HT1080 (cell line): ENCODE measurements at regions not wholly inside any gene's neighbourhood (a gene's known extent, or its start where the extent isn't known, plus 50 kb on each side); places are given as distances from the start of the nearest gene placed in this dataset.
A peak's percentile ranks its signal among the peaks of the same experiment; 100 is the strongest.

Experiments used
- DNase-seq: peaks from one replicate; pipeline ENCODE4 v3.0.0-alpha.2; 2015; ENCODE audit warnings: low read depth

DNA sequence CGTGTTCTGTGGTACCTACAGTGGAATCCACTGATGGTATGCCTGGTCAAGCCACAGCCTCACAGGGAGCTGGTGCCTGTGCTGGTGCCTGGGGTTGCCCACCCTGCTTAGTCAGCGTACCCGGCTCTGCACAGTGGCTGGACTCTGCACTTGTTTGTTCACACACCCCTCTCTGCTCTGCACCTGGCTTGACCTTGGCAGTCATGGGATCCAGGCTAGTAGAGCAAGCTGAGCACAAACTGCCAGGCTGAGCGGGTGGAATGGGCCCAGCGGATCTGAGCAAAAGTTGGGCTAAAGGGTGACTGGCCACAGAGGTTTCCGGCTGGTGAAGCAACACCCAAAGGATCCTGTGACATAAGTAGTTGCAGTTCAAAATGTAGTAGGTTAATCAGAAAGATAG lies 163.5 kb downstream of the CDH19 start:
- DNase-seq, result no peak

DNA sequence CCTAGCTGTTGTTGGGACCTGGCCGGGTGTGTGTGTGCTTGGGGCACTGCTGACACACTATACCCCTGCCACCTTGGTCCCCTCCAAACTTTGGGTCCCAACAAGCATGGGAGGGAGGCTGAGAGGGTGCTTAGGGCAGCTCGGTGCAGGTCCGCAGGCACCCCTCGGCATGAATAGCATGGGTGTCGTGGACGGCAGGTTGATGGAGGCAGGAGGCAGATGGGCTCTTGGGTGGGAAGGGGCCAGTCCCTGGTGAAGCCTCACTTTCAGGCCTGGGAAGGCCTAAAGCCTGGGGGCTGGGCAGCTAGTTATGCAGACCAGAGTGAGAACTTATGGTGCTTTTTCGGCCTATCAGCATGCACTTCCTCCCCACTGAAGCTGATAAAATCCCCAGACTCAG lies 164.2 kb downstream of the CDH19 start:
- no peak for DNase-seq

DNA sequence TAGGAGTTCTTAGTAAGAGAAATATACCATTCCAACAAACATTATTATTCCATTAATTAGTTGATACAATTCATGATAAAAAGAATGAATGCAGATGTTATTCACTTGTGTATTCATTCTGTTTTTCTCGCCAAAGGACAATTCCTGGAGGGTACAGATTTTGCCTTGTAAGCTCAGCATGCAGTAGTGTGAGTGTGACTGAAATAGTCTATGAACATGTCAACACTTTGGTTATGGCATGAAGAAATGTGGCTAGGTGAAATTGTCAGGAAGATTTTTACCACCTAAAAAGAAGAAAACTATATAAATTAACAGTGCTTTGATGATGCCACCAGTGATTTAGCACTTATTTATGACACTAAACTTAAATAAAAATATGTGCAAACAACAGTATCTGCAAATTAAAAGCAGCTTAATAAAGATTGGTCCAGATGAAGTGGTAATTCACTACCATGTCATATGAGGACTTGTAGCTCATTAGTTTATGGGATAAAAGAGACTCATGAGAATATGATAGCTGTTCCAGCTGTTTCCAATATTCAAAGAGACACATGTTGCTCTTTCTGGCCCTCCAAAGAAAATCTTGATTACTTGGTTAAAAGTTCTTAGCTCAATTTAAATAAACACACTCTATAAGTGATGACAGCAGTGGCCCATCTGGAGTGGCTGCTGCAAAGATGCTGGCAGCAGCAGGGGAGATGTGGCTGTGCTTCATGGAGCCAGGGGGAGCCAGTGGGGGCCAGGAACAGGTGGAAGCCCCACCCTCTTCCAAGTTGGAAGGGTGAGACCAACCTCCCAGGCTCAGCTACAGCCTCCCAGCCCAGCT lies 165.0 kb downstream of the CDH19 start:
- DNase-seq, result no peak

DNA sequence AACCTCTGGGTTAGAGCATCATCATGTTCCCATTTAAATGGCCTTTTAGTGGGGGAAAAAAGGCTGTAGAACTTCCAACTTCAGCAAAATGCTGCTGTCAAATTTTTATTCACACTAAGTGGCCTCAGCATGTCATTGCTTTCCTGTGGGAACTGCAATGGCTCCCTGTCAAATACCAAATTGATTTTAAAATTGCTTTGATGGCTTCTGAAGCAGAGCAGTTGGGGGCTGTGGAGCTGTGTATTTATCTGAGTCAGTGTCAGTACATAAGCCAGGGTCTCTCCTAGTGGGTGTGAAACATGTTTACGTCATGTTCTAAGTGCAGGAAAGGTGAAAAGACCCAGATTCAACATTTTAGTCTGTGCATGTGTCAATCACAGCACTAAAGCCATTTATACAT lies 171.3 kb downstream of the CDH19 start:
- no peak for DNase-seq

DNA sequence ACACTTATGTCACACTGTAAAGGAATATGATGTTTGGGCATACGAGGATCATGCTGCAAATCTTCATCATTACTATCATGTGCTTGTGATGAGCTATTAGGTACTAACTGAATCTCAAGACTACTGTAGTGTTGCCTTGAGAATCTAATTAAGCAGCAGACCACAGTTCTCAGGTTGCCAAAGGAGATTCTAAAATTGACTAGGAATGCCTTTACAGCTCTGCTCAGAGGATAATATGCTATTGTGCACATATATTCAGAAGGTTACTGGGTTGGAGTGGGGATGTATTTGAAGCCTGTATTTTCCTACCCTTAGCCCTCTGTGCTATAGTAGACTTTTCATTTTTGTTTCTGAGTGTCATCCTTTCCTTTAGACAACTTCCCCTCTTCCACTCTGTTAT lies 175.1 kb downstream of the CDH19 start:
- no peak for DNase-seq

DNA sequence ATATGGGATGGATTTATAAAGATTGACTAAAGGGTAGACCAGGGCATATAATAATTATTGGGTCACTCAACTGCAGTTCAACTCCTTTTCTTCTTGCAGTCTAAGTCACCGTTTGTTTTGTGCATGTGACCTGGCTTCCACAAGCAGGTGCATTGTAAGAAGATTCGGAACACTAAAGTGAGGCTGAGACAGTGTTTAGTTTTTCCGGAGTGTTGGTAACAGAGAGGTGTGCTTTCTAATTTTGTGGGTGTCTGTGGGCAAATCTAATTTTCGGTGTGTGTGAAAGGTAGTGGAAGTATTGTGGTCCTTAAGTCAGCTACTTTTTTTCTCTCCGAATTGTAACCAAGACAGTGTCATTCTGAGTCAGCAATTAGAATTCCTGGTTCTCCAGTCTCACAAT lies 184.5 kb downstream of the CDH19 start:
- DNase-seq, result peak; percentile 9

DNA sequence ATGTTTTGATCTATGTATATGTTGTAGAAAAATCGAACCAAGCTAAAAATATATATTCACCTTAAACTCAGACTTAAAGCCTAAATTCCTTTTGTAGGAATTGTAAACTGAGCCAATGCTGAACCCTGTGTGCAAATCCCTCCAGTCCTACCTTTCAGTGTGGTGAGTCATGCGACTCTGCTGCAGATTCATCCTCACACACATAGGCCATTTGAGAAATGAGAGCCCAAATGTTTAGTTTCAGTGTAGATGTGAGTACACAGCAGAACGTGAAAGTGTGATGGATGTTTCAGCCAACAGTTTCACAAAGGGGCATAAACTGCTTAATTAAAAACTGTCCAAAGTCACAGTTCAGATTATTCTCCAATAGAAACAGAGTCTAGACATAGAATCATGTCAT lies 193.2 kb downstream of the CDH19 start:
- DNase-seq, result no peak

DNA sequence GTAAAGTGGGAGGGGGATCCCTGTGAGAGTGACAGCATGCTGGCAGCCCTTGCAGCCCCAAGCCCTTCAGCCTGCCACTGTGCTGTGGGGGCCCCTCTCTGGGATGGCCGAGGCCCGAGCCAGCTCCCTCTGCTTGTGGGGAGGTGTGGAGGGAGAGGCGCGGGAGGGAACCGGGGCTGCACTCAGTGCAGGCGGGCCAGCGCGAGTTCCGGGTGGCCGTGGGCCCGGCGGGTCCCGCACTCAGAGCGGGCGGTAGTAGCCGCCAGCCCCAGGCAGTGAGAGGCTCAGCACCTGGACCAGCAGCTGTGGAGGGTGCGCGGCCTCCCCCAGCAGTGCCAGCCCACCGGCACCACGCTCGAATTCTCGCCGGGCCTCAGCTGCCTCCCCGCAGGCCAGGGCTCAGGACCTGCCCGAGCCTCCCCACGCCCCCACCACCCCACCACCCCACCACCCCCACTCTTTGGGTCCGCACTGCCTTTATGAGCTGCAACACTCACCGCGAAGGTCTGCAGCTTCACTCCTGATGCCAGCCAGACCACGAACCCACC lies 208.1 kb downstream of the CDH19 start:
- no peak for DNase-seq

DNA sequence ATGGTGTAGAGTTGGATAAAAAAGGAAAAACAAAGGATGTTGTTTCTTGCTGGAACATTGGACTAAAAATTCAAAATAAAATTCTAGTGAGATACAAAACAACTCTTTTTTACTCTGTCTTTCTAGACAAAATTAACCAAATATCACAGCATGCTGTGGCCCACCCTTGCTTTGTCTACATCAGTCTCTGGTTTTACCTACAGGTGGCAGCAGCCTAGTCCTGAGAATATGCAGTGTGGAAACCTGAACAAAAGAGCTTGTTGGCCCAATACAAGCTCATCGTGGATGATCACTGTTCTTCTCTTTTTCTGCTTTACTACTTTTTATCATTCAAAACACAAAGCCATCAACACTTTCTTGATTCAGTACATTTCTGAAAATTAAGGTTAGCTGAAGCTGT lies 210.4 kb downstream of the CDH19 start:
- DNase-seq, result no peak

DNA sequence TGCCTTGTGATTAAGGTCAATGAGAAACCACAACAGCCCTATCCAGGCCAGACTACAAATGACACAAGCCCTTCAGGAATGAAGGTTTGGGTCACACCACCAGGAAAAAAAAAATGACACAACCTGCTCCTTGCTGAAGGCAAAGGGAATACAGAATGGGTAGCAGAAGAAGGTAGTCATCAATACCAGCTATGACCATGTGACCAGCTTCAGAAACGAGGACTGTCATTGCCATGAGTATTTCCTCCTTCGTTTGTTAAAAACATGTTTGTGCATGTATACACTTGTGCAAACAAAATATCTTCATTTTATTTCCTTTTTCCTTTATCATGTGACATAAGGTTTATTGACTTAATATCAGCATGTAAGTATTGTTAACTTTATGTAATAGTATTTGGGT lies 226.6 kb downstream of the CDH19 start:
- no peak for DNase-seq

DNA sequence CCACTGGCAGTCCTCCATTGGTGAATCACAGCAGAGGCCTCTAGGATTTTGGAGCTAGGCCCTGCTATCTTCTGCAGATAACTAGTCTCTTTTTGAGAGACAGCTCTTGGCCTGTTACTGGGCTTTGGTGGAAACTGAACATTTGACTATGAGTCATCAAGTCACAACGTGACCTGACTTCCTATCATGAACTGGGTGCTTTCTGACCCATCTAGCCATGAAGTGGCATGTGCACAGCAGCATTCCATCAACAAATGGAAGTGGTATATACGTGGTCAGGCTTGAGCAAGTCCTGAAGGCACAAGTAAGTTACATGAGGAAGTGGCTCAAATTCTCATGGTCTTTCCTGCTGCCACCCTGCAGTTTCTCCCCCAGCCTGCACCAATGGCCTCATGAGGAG lies 228.5 kb downstream of the CDH19 start:
- peak; percentile 55 for DNase-seq

DNA sequence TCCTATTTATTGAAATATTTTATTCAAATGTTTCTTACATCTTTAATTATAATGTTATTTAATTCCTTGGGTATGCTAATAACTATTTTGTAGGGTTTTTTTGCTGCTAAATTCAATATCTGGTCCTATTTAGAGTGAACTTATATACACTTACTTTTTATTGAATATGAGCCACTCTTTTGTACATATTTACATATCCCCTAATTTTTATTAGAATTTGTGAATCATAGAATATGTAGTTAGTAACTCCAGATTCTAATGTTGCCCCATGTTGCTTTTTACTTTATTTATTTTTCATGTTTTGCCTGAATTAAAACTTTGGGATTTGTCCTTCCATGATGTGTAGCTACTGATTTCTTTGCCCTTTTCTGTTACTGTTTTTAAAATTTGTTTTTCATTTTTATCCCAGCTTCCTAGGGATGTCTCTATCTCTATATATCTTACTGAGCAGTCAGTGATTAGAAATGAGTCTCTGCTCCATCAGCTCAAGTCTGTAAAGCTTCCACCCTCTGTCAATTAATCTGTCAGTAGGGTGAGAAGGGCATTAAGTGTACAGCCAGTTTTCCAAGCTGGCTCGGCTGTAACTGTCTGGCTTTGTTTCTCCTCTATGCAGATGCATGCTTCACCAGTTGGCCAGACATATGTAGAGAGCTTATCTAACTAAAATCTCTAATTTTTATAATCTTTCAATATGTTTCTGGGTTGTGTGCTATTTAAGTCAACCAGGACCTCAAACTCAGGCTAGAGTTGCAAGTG lies 256.9 kb downstream of the CDH19 start:
- no peak for DNase-seq

DNA sequence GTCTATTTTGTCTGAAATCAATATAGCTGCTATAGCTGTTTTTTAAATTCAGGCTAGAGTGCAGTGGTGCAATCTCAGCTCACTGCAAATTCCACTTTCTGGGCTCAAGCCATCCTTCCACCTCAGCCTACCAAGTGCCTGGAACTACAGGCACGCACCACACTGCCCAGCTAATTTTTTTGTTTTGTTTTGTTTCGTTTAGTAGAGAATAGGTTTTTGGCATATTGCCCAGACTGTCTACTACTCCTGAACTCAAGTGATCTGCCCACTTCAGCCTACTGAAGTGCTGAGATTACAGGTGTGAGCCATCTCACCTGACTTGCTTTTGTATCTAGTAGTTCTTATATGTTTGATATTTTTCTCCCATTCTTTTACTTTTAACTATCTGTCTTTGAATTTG lies 259.7 kb downstream of the CDH19 start:
- DNase-seq, result no peak

DNA sequence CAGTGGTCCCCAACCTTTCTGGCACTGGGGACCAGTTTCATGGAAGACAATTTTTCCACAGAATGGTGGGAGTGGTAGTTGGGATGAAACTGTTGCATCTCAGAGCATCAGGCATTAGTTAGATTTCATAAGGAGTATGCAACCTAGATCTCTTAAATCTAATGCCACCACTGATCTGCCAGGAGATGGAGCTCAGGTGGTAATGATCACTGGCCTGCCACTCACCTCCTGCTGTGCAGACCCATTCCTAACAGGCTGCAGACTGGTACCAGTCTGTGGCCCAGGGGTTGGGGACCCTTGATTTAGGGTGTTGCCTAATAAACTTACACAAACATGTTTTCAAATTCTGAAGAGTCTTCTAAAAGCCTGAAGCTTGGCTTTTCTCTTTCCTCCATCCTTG lies 261.3 kb downstream of the CDH19 start:
- no peak for DNase-seq

DNA sequence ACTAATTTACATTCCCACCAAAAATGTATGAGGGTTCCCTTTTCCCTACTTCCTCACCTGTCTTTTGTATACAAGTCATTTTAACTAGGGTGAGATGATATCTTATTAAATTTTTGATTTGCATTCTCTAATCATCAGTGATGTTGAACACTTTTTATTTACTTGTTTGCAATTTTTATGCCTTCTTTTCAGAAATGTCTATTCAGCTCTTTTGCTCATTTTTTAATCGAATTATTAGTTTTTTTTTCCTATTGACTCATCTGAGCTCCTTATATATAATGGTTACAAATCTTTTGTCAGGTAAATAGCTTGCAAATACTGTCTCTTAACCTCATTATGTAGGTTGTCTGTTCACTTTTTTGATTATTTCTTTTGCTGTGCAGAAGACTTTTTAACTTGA lies 269.4 kb downstream of the CDH19 start:
- DNase-seq, result no peak

DNA sequence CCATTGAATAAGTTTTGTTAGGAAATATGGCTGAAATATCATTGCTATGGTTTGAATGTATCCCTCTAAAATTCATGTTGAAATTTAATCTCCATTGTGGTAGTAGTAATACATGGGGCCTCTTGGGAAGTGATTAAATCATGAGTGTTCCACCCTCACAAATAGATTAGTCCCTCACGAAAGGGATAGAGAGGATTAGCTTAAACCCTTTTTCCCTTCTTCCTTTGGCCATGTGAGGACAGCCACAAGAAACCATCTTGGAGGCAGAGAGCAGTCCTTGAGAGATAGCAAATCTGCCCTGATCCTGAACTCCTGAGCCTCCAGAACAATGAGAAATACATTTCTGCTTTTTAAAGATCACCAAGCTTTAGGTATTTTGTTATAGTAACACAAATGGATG lies 274.2 kb downstream of the CDH19 start:
- no peak for DNase-seq

DNA sequence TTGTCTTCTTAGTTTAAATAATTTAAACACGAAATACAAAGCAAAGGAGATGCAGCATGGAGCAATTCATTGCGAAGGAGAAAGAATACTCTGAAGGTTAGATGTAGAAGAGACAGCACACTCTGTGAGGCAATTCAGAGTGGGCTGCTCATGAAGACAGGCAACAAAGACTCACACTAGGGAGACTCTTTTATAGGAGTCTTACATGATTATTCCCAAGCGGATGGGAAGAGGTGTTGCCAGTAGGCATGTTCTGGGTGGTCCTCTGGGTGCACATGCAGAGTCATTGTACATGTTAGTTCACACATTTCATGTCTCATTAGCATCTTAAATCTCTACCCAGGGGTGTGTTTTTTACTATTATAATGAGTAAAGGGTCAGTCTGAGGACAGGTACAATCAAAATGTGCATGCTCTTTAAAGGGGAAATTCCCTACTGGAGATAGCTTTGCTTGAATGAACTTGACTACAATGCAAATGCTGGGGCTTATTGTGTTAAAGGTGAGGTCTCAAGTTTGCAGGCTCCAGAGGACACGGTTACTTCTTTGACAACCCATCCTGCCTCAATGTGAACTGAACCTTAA lies 275.5 kb downstream of the CDH19 start:
- DNase-seq, result no peak

DNA sequence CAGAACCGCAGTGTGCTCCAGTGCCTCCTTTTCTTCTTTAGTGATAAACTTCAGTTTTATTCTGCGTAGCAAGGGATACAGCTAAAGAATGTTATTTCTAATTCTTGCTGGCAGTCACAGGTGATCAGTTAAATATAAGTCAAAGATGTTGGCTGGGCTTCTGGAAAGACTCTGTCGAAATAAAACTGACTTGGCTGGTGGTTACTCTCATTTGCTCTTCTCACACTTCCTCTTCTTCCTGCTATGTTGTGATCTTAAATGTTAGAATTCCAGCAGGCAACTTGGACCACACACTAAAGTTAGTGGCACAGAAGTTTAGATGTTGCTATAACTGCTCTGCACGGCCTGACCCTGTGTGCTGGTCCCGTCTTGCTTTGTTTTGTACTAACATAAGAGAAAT lies 278.6 kb downstream of the CDH19 start:
- DNase-seq, result no peak

DNA sequence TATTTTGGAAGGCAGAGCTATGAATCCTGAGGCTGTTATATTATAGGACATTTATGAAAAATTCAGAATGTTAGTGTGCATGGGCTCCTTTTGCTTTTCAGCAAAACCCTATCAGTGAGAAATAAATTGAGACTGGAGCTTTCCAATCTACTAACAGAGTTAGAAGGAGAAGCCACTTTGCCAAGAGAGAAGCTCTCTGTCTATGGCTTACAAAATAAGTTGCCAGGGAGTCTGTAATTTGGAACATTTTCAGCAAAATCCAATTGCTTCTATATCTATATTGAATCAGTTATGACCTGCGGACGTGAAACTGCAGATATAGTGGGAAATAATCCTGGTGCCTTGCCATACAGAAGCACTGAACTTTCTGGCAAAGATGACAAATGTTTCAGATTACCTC lies 279.3 kb downstream of the CDH19 start:
- no peak for DNase-seq

DNA sequence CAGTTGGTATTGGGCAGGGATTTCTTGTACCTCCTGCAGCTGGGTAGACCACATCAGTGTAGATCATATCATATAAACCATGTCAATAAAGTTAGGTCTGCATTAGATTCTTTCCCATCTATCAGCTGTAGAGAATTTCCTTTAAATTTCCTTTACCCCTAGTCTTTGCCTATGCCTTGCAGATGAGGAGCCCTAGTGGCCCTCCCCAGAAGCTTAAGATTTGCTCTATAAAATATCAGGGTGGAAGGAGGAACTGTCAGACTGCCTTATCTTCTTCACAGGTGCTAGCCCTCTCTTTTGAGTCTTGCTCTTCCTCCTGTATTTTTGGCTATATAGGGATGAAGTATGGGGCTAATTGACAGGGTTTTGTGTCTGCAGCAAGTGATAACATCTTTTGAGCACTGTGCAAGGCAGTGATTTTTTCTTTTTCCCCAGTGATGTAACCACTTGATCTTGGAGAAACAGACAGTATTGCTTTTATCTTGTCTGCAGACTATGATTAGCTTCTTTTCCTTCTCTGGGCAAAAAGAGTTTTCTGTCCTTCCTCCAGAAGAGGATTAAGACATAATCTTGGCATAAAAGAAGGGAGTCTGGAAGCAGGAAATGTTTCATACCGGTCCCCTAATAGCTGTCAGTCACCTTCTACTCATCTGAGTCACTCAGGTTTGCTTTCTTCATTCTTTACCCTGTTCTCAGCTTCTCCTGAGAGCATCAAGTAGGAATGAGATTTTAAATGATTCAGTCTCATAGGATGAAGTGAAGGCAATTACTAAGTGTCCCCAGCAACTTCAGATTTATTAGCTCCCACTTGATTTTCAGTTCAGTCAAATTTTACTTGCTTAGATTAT lies 286.4 kb downstream of the CDH19 start:
- DNase-seq, result peak; percentile 38

DNA sequence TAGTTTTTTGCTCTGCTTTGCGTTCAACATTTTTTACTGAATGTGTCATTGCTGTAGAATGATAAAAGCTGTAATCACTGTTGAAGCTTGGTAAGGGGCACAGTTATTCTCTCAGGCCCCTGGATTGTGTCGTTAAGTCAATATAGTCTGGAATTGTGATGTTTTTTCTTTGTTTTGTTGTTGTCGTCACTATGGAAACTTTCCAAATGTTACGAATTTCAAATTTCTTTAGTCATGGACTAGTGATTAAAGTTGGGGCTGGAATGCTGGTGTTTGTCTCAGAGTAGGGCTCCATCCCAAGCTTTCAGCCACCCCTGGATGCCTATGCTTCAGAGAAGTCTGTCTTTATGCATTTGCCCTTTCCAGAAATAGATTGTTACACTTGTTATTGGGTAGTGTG lies 287.2 kb downstream of the CDH19 start:
- DNase-seq, result peak; percentile 13
